ENCODE measurements at regions not wholly inside any gene's neighbourhood (a gene's known extent, or its start where the extent isn't known, plus 50 kb on each side); places are given as distances from the start of the nearest gene placed in this dataset.

GRCh38 chr15:87653646-87654045 lies 602.9 kb downstream of the NTRK3 start:
- DNase-seq (ENCODE audit: low read depth, low spot score) = no peak
- ChIA-PET CTCF (no interaction called here), POLR2A (no interaction called here)
- intact Hi-C loops (cut with micrococcal nuclease; ENCODE audit: unreplicated experiment) (no loop called here), in situ Hi-C loops (cut with HindIII; ENCODE audit: low pct_unique_long_range_greater_than_20kb, low sequenced_read_pairs) (no loop called here)
- BruUV-seq (replicated peaks) = no TSS peak
- no peaks in the 10 kb centered on the region for H3K4me1 ChIP-seq (ENCODE audit: control insufficient read depth, insufficient read depth, low read length)
- H3K27me3 ChIP-seq (ENCODE audit: control insufficient read depth, insufficient read depth, low read length) = no peaks in the 10 kb centered on the region
- no peak overlapping the region for H3K4me3 ChIP-seq (ENCODE audit: low read depth in 2 of 2, low read length in 2 of 2)
- no peak for TF ChIP-seq POLR2AphosphoS5 (IDR thresholded peaks at IDR 0.05; ENCODE audit: low read depth, low read length)
- TF ChIP-seq TCF7L2 (IDR thresholded peaks at IDR 0.05; ENCODE audit: low read depth, low read length) = no peak
- TF ChIP-seq, protein P1, sequence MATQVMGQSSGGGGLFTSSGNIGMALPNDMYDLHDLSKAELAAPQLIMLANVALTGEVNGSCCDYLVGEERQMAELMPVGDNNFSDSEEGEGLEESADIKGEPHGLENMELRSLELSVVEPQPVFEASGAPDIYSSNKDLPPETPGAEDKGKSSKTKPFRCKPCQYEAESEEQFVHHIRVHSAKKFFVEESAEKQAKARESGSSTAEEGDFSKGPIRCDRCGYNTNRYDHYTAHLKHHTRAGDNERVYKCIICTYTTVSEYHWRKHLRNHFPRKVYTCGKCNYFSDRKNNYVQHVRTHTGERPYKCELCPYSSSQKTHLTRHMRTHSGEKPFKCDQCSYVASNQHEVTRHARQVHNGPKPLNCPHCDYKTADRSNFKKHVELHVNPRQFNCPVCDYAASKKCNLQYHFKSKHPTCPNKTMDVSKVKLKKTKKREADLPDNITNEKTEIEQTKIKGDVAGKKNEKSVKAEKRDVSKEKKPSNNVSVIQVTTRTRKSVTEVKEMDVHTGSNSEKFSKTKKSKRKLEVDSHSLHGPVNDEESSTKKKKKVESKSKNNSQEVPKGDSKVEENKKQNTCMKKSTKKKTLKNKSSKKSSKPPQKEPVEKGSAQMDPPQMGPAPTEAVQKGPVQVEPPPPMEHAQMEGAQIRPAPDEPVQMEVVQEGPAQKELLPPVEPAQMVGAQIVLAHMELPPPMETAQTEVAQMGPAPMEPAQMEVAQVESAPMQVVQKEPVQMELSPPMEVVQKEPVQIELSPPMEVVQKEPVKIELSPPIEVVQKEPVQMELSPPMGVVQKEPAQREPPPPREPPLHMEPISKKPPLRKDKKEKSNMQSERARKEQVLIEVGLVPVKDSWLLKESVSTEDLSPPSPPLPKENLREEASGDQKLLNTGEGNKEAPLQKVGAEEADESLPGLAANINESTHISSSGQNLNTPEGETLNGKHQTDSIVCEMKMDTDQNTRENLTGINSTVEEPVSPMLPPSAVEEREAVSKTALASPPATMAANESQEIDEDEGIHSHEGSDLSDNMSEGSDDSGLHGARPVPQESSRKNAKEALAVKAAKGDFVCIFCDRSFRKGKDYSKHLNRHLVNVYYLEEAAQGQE (IDR thresholded peaks at IDR 0.05; ENCODE audit: insufficient read depth in 1 of 2, low read depth in 2 of 2, low read length in 1 of 2) = no peak
- TF ChIP-seq SIN3A (IDR thresholded peaks at IDR 0.05; ENCODE audit: borderline replicate concordance, insufficient read depth, low read depth, low read length) = no peak
- no peak for ATAC-seq
- no peaks in the 10 kb centered on the region for H3K9me3 ChIP-seq (ENCODE audit: control insufficient read depth, insufficient read depth, low read depth, low read length)
- no peak overlapping the region for H3K27ac ChIP-seq (ENCODE audit: low read length)
- no peaks in the 10 kb centered on the region for H3K36me3 ChIP-seq (ENCODE audit: control insufficient read depth, insufficient read depth, low read length)

DNA sequence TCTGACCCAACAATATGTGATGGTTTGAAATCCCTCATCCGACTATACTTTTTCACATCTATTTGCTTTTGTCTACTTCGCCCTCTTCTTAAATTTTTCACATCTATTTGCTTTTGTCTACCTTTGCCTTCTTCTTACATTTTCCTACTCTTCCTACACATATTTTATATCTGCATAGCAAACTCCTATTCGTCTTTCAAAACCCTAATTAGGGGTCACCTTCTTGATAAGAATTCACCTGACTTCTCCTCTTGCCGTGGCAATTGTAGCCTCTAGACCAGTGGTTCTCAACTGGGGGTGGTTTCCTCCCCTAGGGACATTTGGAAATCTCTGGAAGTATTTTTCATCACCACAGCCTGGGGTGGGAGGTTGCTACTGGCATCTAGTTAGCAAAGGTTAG lies 607.4 kb downstream of the NTRK3 start:
- ATAC-seq = no peak
- POLR2A ChIA-PET = no interaction called here
- Histone ChIP-seq H3K36me3 (ENCODE audit: control insufficient read depth, insufficient read depth, low read length) (no peaks in the 10 kb centered on the region), H3K9me3 (ENCODE audit: control insufficient read depth, insufficient read depth, low read depth, low read length) (no peaks in the 10 kb centered on the region), H3K27me3 (ENCODE audit: control insufficient read depth, insufficient read depth, low read length) (no peaks in the 10 kb centered on the region), H3K27ac (ENCODE audit: low read length) (no peak overlapping the region), H3K4me3 (ENCODE audit: low read depth in 2 of 2, low read length in 2 of 2) (no peak overlapping the region), H3K4me1 (ENCODE audit: control insufficient read depth, insufficient read depth, low read length) (no peaks in the 10 kb centered on the region)
- in situ Hi-C loops (cut with HindIII; ENCODE audit: low pct_unique_long_range_greater_than_20kb, low sequenced_read_pairs) (no loop called here), intact Hi-C loops (cut with micrococcal nuclease; ENCODE audit: unreplicated experiment) (no loop called here)
- no TSS peak for BruUV-seq (replicated peaks)
- CTCF ChIA-PET = no interaction called here
- no peak for DNase-seq (ENCODE audit: low read depth, low spot score)
- no peak for TF ChIP-seq TCF7L2 (IDR thresholded peaks at IDR 0.05; ENCODE audit: low read depth, low read length)

- no peak for DNase-seq (ENCODE audit: low read depth, low spot score)
- Histone ChIP-seq H3K27ac (ENCODE audit: low read length) (no peak overlapping the region), H3K4me3 (ENCODE audit: low read depth in 2 of 2, low read length in 2 of 2) (no peak overlapping the region), H3K4me1 (ENCODE audit: control insufficient read depth, insufficient read depth, low read length) (no peaks in the 10 kb centered on the region), H3K9me3 (ENCODE audit: control insufficient read depth, insufficient read depth, low read depth, low read length) (no peaks in the 10 kb centered on the region), H3K36me3 (ENCODE audit: control insufficient read depth, insufficient read depth, low read length) (no peaks in the 10 kb centered on the region), H3K27me3 (ENCODE audit: control insufficient read depth, insufficient read depth, low read length) (no peaks in the 10 kb centered on the region)
- no peak for ATAC-seq
- ChIA-PET CTCF (no interaction called here), POLR2A (no interaction called here)
- BruUV-seq (replicated peaks) = no TSS peak
- intact Hi-C loops (cut with micrococcal nuclease; ENCODE audit: unreplicated experiment) = no loop called here
- TF ChIP-seq, protein P2, sequence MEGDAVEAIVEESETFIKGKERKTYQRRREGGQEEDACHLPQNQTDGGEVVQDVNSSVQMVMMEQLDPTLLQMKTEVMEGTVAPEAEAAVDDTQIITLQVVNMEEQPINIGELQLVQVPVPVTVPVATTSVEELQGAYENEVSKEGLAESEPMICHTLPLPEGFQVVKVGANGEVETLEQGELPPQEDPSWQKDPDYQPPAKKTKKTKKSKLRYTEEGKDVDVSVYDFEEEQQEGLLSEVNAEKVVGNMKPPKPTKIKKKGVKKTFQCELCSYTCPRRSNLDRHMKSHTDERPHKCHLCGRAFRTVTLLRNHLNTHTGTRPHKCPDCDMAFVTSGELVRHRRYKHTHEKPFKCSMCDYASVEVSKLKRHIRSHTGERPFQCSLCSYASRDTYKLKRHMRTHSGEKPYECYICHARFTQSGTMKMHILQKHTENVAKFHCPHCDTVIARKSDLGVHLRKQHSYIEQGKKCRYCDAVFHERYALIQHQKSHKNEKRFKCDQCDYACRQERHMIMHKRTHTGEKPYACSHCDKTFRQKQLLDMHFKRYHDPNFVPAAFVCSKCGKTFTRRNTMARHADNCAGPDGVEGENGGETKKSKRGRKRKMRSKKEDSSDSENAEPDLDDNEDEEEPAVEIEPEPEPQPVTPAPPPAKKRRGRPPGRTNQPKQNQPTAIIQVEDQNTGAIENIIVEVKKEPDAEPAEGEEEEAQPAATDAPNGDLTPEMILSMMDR (IDR thresholded peaks at IDR 0.05) = no peak
- TF ChIP-seq, protein P1 (IDR thresholded peaks at IDR 0.05; ENCODE audit: insufficient read depth in 1 of 2, low read depth in 2 of 2, low read length in 1 of 2) = no peak
- TF ChIP-seq POLR2AphosphoS5 (IDR thresholded peaks at IDR 0.05; ENCODE audit: low read depth, low read length) (no peak), TCF7L2 (IDR thresholded peaks at IDR 0.05; ENCODE audit: low read depth, low read length) (no peak), SIN3A (IDR thresholded peaks at IDR 0.05; ENCODE audit: borderline replicate concordance, insufficient read depth, low read depth, low read length) (no peak)
- in situ Hi-C loops (cut with HindIII; ENCODE audit: low pct_unique_long_range_greater_than_20kb, low sequenced_read_pairs) = no loop called here
Observed at GRCh38 chr15:87648278-87648677, 608.3 kb downstream of the NTRK3 start.
